Natural killer cell (primary cell): ENCODE measurements at regions not wholly inside any gene's neighbourhood (a gene's known extent, or its start where the extent isn't known, plus 50 kb on each side); places are given as distances from the start of the nearest gene placed in this dataset.

Experiments used
- ATAC-seq, 3 donors: fragments of 150-1000 bp in 2 of 3; fragments of 200-7000 bp in 1 of 3; cut with Tn5 transposase; 1 replicate in 1 of 3; 2 replicates in 2 of 3; pipeline ENCODE4 v1.10.0; 2021; ENCODE audit warnings: mild to moderate bottlenecking in 2 of 3, moderate library complexity in 2 of 3
- DNase-seq, 2 donors: peaks; one replicate each; pipeline versions ENCODE4 v3.0.0 to v3.0.0-alpha.2; 2013 to 2021; ENCODE audit warnings: mixed read lengths in 1 of 2
- H3K27ac ChIP-seq: one replicate; pipeline ENCODE4 v1.5.1; 2013; ENCODE audit warnings: mild to moderate bottlenecking, low read length
- H3K27me3 ChIP-seq: one replicate; pipeline ENCODE4 v1.6.1; 2013; ENCODE audit warnings: low read length; ENCODE audit not compliant: control insufficient read depth, insufficient read depth
- H3K36me3 ChIP-seq: one replicate; pipeline ENCODE4 v1.6.1; 2013; ENCODE audit warnings: low read length; ENCODE audit not compliant: control insufficient read depth, insufficient read depth
- H3K4me1 ChIP-seq: one replicate; pipeline ENCODE4 v1.6.1; 2013; ENCODE audit warnings: low read length; ENCODE audit not compliant: control insufficient read depth, insufficient read depth
- H3K4me3 ChIP-seq: one replicate; pipeline ENCODE4 v1.5.1; 2013; ENCODE audit warnings: low read length
- H3K9me3 ChIP-seq: one replicate; pipeline ENCODE4 v1.6.1; 2013; ENCODE audit warnings: low read length; ENCODE audit not compliant: control insufficient read depth, insufficient read depth
- H3K27ac Mint-ChIP-seq, 2 donors: one replicate each; pipeline ENCODE4 v1.8.0; 2022; ENCODE audit warnings: mild to moderate bottlenecking in 2 of 2, mixed read lengths in 2 of 2, moderate library complexity in 1 of 2
- H3K27me3 Mint-ChIP-seq, 2 donors: one replicate each; pipeline ENCODE4 v1.8.0; 2022; ENCODE audit warnings: low read depth in 2 of 2, mixed read lengths in 2 of 2
- H3K36me3 Mint-ChIP-seq: one replicate; pipeline ENCODE4 v1.8.0; 2022; ENCODE audit warnings: mixed read lengths
- H3K4me1 Mint-ChIP-seq, 2 donors: one replicate each; pipeline ENCODE4 v1.8.0; 2022; ENCODE audit warnings: mixed read lengths in 2 of 2
- H3K4me3 Mint-ChIP-seq: one replicate; pipeline ENCODE4 v1.8.0; 2022; ENCODE audit warnings: mild to moderate bottlenecking, moderate library complexity, mixed read lengths
- H3K9me3 Mint-ChIP-seq, 2 donors: one replicate each; pipeline ENCODE4 v1.8.0; 2022; ENCODE audit warnings: mixed read lengths in 2 of 2
- CTCF ChIP-seq: fragments of 200-600 bp; IDR thresholded peaks from one replicate; pipeline ENCODE4 v1.8.0; 2022; ENCODE audit warnings: antibody characterized with exemption
- WGBS: methylation state at CpG from one replicate; pipeline ENCODE4 v1.1.7; 2013; ENCODE audit warnings: missing lambda C conversion rate; ENCODE audit not compliant: insufficient coverage; 5-methylcytosine and 5-hydroxymethylcytosine counted together
- intact Hi-C: fragments of 100-400 bp; cut with micrococcal nuclease; formaldehyde crosslinking; loops from one replicate; pipeline ENCODE4 v1.14.2; 2022

- no peak for TF ChIP-seq CTCF
- H3K27ac Mint-ChIP-seq = no peak overlapping the region
- no peak overlapping the region for H3K4me3 Mint-ChIP-seq
- no peaks in the 10 kb centered on the region for H3K27me3 Mint-ChIP-seq
- Histone ChIP-seq H3K4me3 (no peak overlapping the region), H3K4me1 (peaks cover 9% of the 10 kb centered on the region), H3K27me3 (no peaks in the 10 kb centered on the region), H3K9me3 (no peaks in the 10 kb centered on the region), H3K27ac (no peak overlapping the region), H3K36me3 (no peaks in the 10 kb centered on the region)
- DNase-seq = no peak
- H3K4me1 Mint-ChIP-seq = peaks cover 13 to 15% of the 10 kb centered on the region in 2 donors
- WGBS = 83% methylated on average over 1 of the region's 2 CpGs
- intact Hi-C loops = no loop called here
- H3K9me3 Mint-ChIP-seq = peaks cover 0 to 11% of the 10 kb centered on the region in 2 donors
- H3K36me3 Mint-ChIP-seq = no peaks in the 10 kb centered on the region
- no peak for ATAC-seq
These were observed 289.3 kb upstream of the CDH2 start for GRCh38 chr18:28466204-28466603.

GRCh38 chr18:28459587-28459986, 282.7 kb upstream of the CDH2 start:
- no peaks in the 10 kb centered on the region for H3K4me1 ChIP-seq
- H3K27me3 ChIP-seq = no peaks in the 10 kb centered on the region
- WGBS = 86% methylated on average over 2 of the region's 2 CpGs
- Mint-ChIP-seq H3K27me3 (no peaks in the 10 kb centered on the region), H3K27ac (no peak overlapping the region), H3K4me3 (no peak overlapping the region), H3K36me3 (no peaks in the 10 kb centered on the region), H3K9me3 (peaks cover 1 to 7% of the 10 kb centered on the region in 2 donors), H3K4me1 (no peaks in the 10 kb centered on the region)
- H3K9me3 ChIP-seq = no peaks in the 10 kb centered on the region
- DNase-seq (no peak), ATAC-seq (no peak)
- TF ChIP-seq CTCF = no peak
- no peaks in the 10 kb centered on the region for H3K36me3 ChIP-seq
- no peak overlapping the region for H3K27ac ChIP-seq
- intact Hi-C loops = no loop called here
- no peak overlapping the region for H3K4me3 ChIP-seq

- H3K27ac Mint-ChIP-seq = no peak overlapping the region
- no peak overlapping the region for H3K4me3 Mint-ChIP-seq
- Histone ChIP-seq H3K4me1 (no peaks in the 10 kb centered on the region), H3K4me3 (no peak overlapping the region), H3K27ac (no peak overlapping the region), H3K36me3 (no peaks in the 10 kb centered on the region), H3K27me3 (no peaks in the 10 kb centered on the region), H3K9me3 (no peaks in the 10 kb centered on the region)
- H3K4me1 Mint-ChIP-seq = no peaks in the 10 kb centered on the region
- no CpG with 5 or more reads among the region's 1 CpG for WGBS
- H3K27me3 Mint-ChIP-seq = no peaks in the 10 kb centered on the region
- ATAC-seq (no peak), DNase-seq (no peak)
- no peak for TF ChIP-seq CTCF
- no peaks in the 10 kb centered on the region for H3K36me3 Mint-ChIP-seq
- peaks cover 2 to 7% of the 10 kb centered on the region in 2 donors for H3K9me3 Mint-ChIP-seq
- intact Hi-C loops = no loop called here
These were observed 281.8 kb upstream of the CDH2 start for GRCh38 chr18:28458751-28459150.

- Mint-ChIP-seq H3K4me1 (no peaks in the 10 kb centered on the region), H3K36me3 (no peaks in the 10 kb centered on the region), H3K27me3 (no peaks in the 10 kb centered on the region), H3K27ac (no peak overlapping the region), H3K4me3 (no peak overlapping the region), H3K9me3 (peaks cover 2 to 4% of the 10 kb centered on the region in 2 donors)
- no peak for ATAC-seq
- H3K4me3 ChIP-seq = no peak overlapping the region
- intact Hi-C loops = no loop called here
- no peak overlapping the region for H3K27ac ChIP-seq
- no peaks in the 10 kb centered on the region for H3K9me3 ChIP-seq
- H3K4me1 ChIP-seq = no peaks in the 10 kb centered on the region
- 88% methylated on average over 2 of the region's 2 CpGs for WGBS
- H3K36me3 ChIP-seq = no peaks in the 10 kb centered on the region
- no peaks in the 10 kb centered on the region for H3K27me3 ChIP-seq
- DNase-seq = no peak
- TF ChIP-seq CTCF = no peak
These were observed 280.9 kb upstream of the CDH2 start for GRCh38 chr18:28457784-28458183.
